Cardiac muscle cell (in vitro differentiated cells and primary cell): ENCODE measurements at regions not wholly inside any gene's neighbourhood (a gene's known extent, or its start where the extent isn't known, plus 50 kb on each side); places are given as distances from the start of the nearest gene placed in this dataset.

Source experiments
- DNase-seq, 2 donors: peaks; one replicate each; pipeline versions ENCODE4 v3.0.0 to v3.0.0-alpha.2; 2010 to 2017; ENCODE audit warnings: low read depth in 1 of 2, low spot score in 1 of 2
- H3K27ac ChIP-seq: fragments of 200-600 bp; sonication (generic); 2 replicates; pipeline ENCODE4 v1.5.1; 2016
- H3K27me3 ChIP-seq: fragments of 200-600 bp; sonication (generic); 2 replicates; pipeline ENCODE4 v1.6.0; 2016; ENCODE audit warnings: control low read depth
- H3K36me3 ChIP-seq: fragments of 200-600 bp; sonication (generic); 2 replicates; pipeline ENCODE4 v1.5.1; 2016; ENCODE audit warnings: control low read depth
- H3K4me1 ChIP-seq: fragments of 200-600 bp; sonication (generic); 2 replicates; pipeline ENCODE4 v1.8.1; 2017; ENCODE audit warnings: low read depth, mild to moderate bottlenecking, mixed run types
- H3K4me3 ChIP-seq: fragments of 200-600 bp; sonication (generic); 2 replicates; pipeline ENCODE4 v1.5.1; 2016; ENCODE audit warnings: mild to moderate bottlenecking
- H3K9me3 ChIP-seq: fragments of 200-600 bp; sonication (generic); 2 replicates; pipeline ENCODE4 v1.5.1; 2017; ENCODE audit warnings: low read depth, mild to moderate bottlenecking, control low read depth
- TF ChIP-seq, protein P1 (sequence below): IDR thresholded peaks from 2 replicates; pipeline ENCODE4 v1.5.1; 2012; ENCODE audit warnings: low read depth, mild to moderate bottlenecking, low read length

DNA sequence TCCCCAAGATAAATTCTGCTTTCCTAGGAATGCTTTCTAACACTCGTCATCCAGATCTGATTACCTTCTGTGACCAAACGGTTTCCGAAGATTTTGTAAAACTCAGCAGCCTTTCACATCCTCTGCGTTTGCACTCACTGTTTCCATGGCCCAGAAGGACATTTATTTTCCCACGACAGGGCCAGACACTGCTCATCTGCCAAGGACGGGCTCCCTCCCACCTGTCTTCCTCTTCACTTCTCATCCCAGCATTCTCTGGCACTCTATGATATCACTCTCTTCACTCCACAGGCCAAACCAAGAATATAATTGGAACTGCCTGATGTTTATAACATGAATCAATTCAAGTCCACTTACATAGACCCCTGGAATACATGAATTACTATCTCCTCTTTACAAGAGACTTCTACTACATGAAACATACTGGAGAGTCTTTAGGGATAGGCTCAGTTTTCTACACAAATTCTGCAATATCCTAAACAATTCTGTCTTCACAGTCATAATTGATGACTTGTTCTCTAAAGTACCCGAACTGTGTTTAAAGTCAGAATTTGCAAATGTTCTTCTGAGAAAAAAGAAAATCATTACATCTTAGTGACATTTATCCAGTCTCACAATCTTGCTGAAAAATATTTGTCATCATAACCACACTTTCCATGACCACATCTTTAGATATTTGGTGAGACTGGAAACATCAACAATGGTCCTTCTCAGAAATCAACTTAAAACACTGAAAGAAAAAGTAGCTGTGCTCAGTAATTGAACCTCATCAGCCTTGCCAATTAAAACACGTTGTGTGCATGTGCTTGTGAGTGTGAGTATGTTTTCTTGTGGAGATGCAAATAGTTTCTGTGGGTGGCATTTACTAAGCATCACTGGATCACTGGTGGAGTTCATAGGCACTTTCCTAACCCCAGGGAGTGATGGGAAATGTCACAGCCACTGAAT is 79.5 kb upstream of the PRSS58 start:
- H3K4me1 ChIP-seq, result peaks cover 9% of the 10 kb centered on the region
- no peak for DNase-seq

DNA sequence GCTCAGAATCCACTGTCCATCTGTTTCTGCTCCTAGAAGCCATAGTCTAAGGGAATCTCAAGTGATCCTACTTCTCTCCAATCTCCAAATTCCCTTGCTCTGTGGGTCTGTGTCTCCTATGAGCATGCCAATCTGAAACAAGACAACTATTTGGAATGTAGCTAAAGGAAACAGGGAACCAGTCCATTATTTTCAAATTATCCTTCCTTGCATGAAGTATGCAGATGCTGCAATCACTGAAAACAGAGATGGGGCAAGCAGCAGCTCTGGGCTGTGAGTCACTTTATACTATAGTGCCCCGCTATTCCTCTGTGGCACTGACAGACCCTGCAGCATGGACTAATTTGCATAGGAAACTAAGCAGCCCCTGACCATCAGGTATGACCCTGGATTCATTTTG is 76.9 kb upstream of the PRSS58 start:
- H3K27me3 ChIP-seq, result no peaks in the 10 kb centered on the region
- H3K4me3 ChIP-seq, result no peak overlapping the region
- no peaks in the 10 kb centered on the region for H3K9me3 ChIP-seq
- H3K27ac ChIP-seq, result no peak overlapping the region
- no peak for DNase-seq
- H3K36me3 ChIP-seq, result no peaks in the 10 kb centered on the region
- peaks cover 9% of the 10 kb centered on the region for H3K4me1 ChIP-seq
- TF ChIP-seq, protein P1, sequence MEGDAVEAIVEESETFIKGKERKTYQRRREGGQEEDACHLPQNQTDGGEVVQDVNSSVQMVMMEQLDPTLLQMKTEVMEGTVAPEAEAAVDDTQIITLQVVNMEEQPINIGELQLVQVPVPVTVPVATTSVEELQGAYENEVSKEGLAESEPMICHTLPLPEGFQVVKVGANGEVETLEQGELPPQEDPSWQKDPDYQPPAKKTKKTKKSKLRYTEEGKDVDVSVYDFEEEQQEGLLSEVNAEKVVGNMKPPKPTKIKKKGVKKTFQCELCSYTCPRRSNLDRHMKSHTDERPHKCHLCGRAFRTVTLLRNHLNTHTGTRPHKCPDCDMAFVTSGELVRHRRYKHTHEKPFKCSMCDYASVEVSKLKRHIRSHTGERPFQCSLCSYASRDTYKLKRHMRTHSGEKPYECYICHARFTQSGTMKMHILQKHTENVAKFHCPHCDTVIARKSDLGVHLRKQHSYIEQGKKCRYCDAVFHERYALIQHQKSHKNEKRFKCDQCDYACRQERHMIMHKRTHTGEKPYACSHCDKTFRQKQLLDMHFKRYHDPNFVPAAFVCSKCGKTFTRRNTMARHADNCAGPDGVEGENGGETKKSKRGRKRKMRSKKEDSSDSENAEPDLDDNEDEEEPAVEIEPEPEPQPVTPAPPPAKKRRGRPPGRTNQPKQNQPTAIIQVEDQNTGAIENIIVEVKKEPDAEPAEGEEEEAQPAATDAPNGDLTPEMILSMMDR, result no peak

More for the DNA sequence above, 79.5 kb upstream of the PRSS58 start:
- TF ChIP-seq, protein P1, result no peak
- no peaks in the 10 kb centered on the region for H3K27me3 ChIP-seq
- H3K36me3 ChIP-seq, result no peaks in the 10 kb centered on the region
- H3K4me3 ChIP-seq, result no peak overlapping the region
- H3K27ac ChIP-seq, result no peak overlapping the region
- H3K9me3 ChIP-seq, result no peaks in the 10 kb centered on the region

DNA sequence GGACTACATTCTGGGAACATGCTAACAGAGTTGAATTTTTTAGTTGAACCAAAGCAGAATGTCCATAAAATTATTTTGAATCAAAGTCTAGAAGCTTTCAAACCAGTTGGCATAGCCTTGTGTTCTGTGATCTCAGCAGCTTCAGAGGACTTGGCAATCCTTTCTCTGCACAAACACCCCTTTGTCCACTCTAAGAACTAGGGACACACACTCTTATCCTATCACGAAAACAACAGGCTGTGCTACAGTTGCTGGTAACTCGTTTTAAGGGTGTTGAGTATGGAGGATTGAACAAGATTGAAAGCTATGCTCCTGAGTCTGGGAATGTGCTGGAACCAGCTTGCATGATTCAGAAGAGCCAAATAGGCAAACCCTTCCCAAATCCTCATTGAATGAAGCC is 76.4 kb upstream of the PRSS58 start:
- Histone ChIP-seq H3K9me3 (no peaks in the 10 kb centered on the region), H3K27me3 (no peaks in the 10 kb centered on the region), H3K4me1 (peaks cover 9% of the 10 kb centered on the region), H3K27ac (no peak overlapping the region), H3K36me3 (no peaks in the 10 kb centered on the region), H3K4me3 (no peak overlapping the region)
- TF ChIP-seq, protein P1, result no peak
- no peak for DNase-seq

DNA sequence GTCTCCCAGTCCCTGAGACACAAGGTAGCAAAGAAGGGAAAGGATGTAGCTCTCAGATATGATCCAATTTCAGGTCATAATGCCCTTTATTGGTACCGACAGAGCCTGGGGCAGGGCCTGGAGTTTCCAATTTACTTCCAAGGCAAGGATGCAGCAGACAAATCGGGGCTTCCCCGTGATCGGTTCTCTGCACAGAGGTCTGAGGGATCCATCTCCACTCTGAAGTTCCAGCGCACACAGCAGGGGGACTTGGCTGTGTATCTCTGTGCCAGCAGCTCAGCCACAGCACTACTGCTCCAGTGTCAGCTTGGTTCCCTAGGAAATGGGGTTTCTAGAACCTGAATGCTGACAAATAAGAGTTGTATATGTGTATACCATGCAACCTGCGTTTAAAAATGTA is 74.6 kb upstream of the PRSS58 start:
- peaks cover 9% of the 10 kb centered on the region for H3K4me1 ChIP-seq
- DNase-seq, result no peak

DNA sequence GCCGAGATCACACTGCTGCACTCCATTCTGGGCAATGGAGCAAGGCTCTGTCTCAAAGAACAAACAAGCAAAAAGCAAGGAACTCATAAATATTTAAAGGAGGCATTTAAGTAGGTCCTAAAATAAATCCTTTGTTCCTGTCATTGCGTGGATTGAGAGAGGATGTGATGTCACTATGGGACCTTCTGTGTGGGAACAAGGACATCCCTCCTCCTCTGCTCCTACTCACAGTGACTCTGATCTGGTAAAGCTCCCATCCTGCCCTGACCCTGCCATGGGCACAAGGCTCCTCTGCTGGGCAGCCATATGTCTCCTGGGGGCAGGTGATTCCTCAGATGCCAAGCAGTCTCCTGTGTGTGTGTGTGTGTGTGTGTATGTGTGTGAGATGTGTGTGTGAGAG is 74.1 kb upstream of the PRSS58 start:
- DNase-seq, result no peak

More for the DNA sequence above, 74.6 kb upstream of the PRSS58 start:
- H3K4me3 ChIP-seq, result no peak overlapping the region
- no peaks in the 10 kb centered on the region for H3K9me3 ChIP-seq
- no peaks in the 10 kb centered on the region for H3K36me3 ChIP-seq
- no peak overlapping the region for H3K27ac ChIP-seq
- H3K27me3 ChIP-seq, result no peaks in the 10 kb centered on the region
- TF ChIP-seq, protein P1, result no peak

More for the DNA sequence above, 74.1 kb upstream of the PRSS58 start:
- Histone ChIP-seq H3K36me3 (no peaks in the 10 kb centered on the region), H3K27me3 (no peaks in the 10 kb centered on the region), H3K27ac (no peak overlapping the region), H3K9me3 (no peaks in the 10 kb centered on the region), H3K4me3 (no peak overlapping the region), H3K4me1 (peaks cover 8% of the 10 kb centered on the region)
- TF ChIP-seq, protein P1, result no peak
